B cell (primary cell): ENCODE measurements at regions not wholly inside any gene's neighbourhood (a gene's known extent, or its start where the extent isn't known, plus 50 kb on each side); places are given as distances from the start of the nearest gene placed in this dataset.

Experiments used
- ATAC-seq: fragments of 200-7000 bp; cut with Tn5 transposase; one replicate; pipeline ENCODE4 v1.10.0; 2021; ENCODE audit warnings: low read depth, mild to moderate bottlenecking, moderate number of reproducible peaks, moderate library complexity
- CTCF ChIA-PET: fragments of 350-600 bp; sonication (Branson Sonifier 250); formaldehyde crosslinking; loops from one replicate; lab custom pipeline; 2021; ENCODE audit warnings: antibody characterized with exemption, inconsistent platforms; lab: Charles Lee
- POLR2A ChIA-PET: fragments of 350-600 bp; sonication (Branson Sonifier 250); formaldehyde crosslinking; loops from one replicate; lab custom pipeline; 2021; ENCODE audit warnings: antibody characterized with exemption; lab: Charles Lee
- DNase-seq: peaks from one replicate; pipeline ENCODE4 v3.0.0; 2013
- H2AFZ ChIP-seq: 2 replicates; pipeline ENCODE4 v1.6.1; 2012; ENCODE audit warnings: mild to moderate bottlenecking, low read depth, low read length; ENCODE audit not compliant: insufficient read depth, poor library complexity, severe bottlenecking
- H3K27ac ChIP-seq, 2 donors: 1 replicate in 1 of 2; 2 replicates in 1 of 2; pipeline ENCODE4 v1.5.1; 2012 to 2013; ENCODE audit warnings: low read length in 2 of 2, mild to moderate bottlenecking in 2 of 2, moderate library complexity in 1 of 2
- H3K27me3 ChIP-seq, 4 experiments: fragments of 200-600 bp in 1 of 4; sonication (generic) in 1 of 4; replicated peaks in 1 of 4; 1 replicate in 2 of 4; 2 replicates in 2 of 4; pipeline versions ENCODE4 v1.6.1 to v1.7.0; 2013 to 2016; ENCODE audit warnings: low read length in 3 of 4, mild to moderate bottlenecking in 2 of 4, mixed read lengths in 1 of 4, moderate library complexity in 1 of 4; ENCODE audit not compliant: insufficient read depth in 4 of 4, control insufficient read depth in 3 of 4; ENCODE audit errors: control extremely low read depth in 1 of 4
- H3K36me3 ChIP-seq, 2 experiments: replicated peaks in 1 of 2; 1 replicate in 1 of 2; 2 replicates in 1 of 2; pipeline versions ENCODE4 v1.6.1 to v1.7.1; 2013; ENCODE audit warnings: low read length in 1 of 2; ENCODE audit not compliant: insufficient read depth in 2 of 2, control insufficient read depth in 1 of 2; ENCODE audit errors: control extremely low read depth in 1 of 2, extremely low read depth in 1 of 2
- H3K4me1 ChIP-seq, 2 donors: fragments of 200-600 bp in 1 of 2; sonication (generic) in 1 of 2; 1 replicate in 1 of 2; 2 replicates in 1 of 2; pipeline versions ENCODE4 v1.5.1 to v1.6.1; 2013 to 2017; ENCODE audit warnings: low read length in 2 of 2; ENCODE audit not compliant: control insufficient read depth in 2 of 2, insufficient read depth in 2 of 2
- H3K4me2 ChIP-seq: replicated peaks from 2 replicates; pipeline ENCODE3; 2012; ENCODE audit warnings: mild to moderate bottlenecking, low read depth, low read length; ENCODE audit not compliant: poor library complexity, severe bottlenecking
- H3K4me3 ChIP-seq, 5 experiments: fragments of 200-600 bp in 1 of 5; sonication (generic) in 1 of 5; 1 replicate in 3 of 5; 2 replicates in 2 of 5; pipeline versions ENCODE4 v1.5.1 to v1.7.0; 2011 to 2016; ENCODE audit warnings: low read length in 4 of 5, mild to moderate bottlenecking in 4 of 5, low read depth in 2 of 5, control low read depth in 1 of 5, moderate library complexity in 1 of 5; ENCODE audit not compliant: insufficient read depth in 1 of 5; ENCODE audit errors: control extremely low read depth in 1 of 5, extremely low read depth in 1 of 5
- H3K79me2 ChIP-seq: fragments of 200-600 bp; sonication (generic); one replicate; pipeline ENCODE4 v1.6.0; 2016; ENCODE audit warnings: low read length; ENCODE audit not compliant: control insufficient read depth, insufficient read depth
- H3K9ac ChIP-seq: fragments of 200-600 bp; sonication (generic); 2 replicates; pipeline ENCODE4 v1.6.1; 2017; ENCODE audit warnings: mild to moderate bottlenecking, low read length, moderate library complexity
- H3K9me3 ChIP-seq, 3 donors: one replicate each; pipeline versions ENCODE4 v1.6.1 to v1.7.1; 2013; ENCODE audit warnings: low read length in 2 of 3; ENCODE audit not compliant: control insufficient read depth in 2 of 3, insufficient read depth in 1 of 3; ENCODE audit errors: control extremely low read depth in 1 of 3
- H4K20me1 ChIP-seq: 2 replicates; pipeline ENCODE4 v1.6.0; 2012; ENCODE audit warnings: mild to moderate bottlenecking, low read length; ENCODE audit not compliant: insufficient read depth, control insufficient read depth, poor library complexity, severe bottlenecking
- H3K27ac Mint-ChIP-seq: one replicate; pipeline ENCODE4 v1.8.0; 2021; ENCODE audit warnings: mixed read lengths
- H3K27me3 Mint-ChIP-seq: one replicate; pipeline ENCODE4 v1.8.0; 2021; ENCODE audit warnings: mixed read lengths
- H3K4me1 Mint-ChIP-seq: one replicate; pipeline ENCODE4 v1.8.0; 2021; ENCODE audit warnings: mixed read lengths
- H3K4me3 Mint-ChIP-seq: one replicate; pipeline ENCODE4 v1.8.0; 2021; ENCODE audit warnings: mixed read lengths
- H3K9me3 Mint-ChIP-seq: one replicate; pipeline ENCODE4 v1.8.0; 2022; ENCODE audit warnings: mixed read lengths; ENCODE audit not compliant: insufficient read depth
- CTCF ChIP-seq: fragments of 200-600 bp; IDR thresholded peaks from one replicate; pipeline ENCODE4 v1.8.0; 2022; ENCODE audit warnings: antibody characterized with exemption, mild to moderate bottlenecking
- EZH2 ChIP-seq: IDR thresholded peaks from 2 replicates; pipeline ENCODE4 v1.6.1; 2012; ENCODE audit warnings: borderline replicate concordance, low read depth, mild to moderate bottlenecking, moderate library complexity, low read length; ENCODE audit not compliant: insufficient read depth, poor library complexity, severe bottlenecking
- WGBS: methylation state at CpG from one replicate; pipeline ENCODE4 v1.1.5; 2013; ENCODE audit warnings: missing lambda C conversion rate; ENCODE audit not compliant: insufficient coverage; 5-methylcytosine and 5-hydroxymethylcytosine counted together
- intact Hi-C: fragments of 100-400 bp; cut with micrococcal nuclease; formaldehyde crosslinking; loops from one replicate; pipeline ENCODE4 v1.10.0; 2022

- no peak overlapping the region for H3K9ac ChIP-seq
- H3K27me3 ChIP-seq: no peaks in the 10 kb centered on the region
- Mint-ChIP-seq H3K4me3 (no peak overlapping the region), H3K27ac (no peak overlapping the region), H3K27me3 (peaks cover 8% of the 10 kb centered on the region), H3K9me3 (no peaks in the 10 kb centered on the region), H3K4me1 (no peaks in the 10 kb centered on the region)
- CTCF ChIA-PET: interaction anchor here (1.0 kb wide), 1 partner anchor 13 kb away, joined by 3 read pairs; no protein-coding TSS in a partner anchor
- H4K20me1 ChIP-seq: no peaks in the 10 kb centered on the region
- POLR2A ChIA-PET: no interaction called here
- H3K9me3 ChIP-seq: no peaks in the 10 kb centered on the region
- TF ChIP-seq CTCF (no peak), EZH2 (no peak)
- no peak overlapping the region for H2AFZ ChIP-seq
- intact Hi-C loops: no loop called here
- no peak overlapping the region for H3K4me3 ChIP-seq
- no peaks in the 10 kb centered on the region for H3K36me3 ChIP-seq
- no peaks in the 10 kb centered on the region for H3K4me1 ChIP-seq
- no peak overlapping the region for H3K27ac ChIP-seq
- ATAC-seq: no peak
- no peaks in the 10 kb centered on the region for H3K79me2 ChIP-seq
- 33% methylated on average over 1 of the region's 2 CpGs for WGBS
- H3K4me2 ChIP-seq: no peak overlapping the region
- no peak for DNase-seq
Observed at GRCh38 chr2:226228080-226228479, 571.5 kb downstream of the IRS1 start.

DNA sequence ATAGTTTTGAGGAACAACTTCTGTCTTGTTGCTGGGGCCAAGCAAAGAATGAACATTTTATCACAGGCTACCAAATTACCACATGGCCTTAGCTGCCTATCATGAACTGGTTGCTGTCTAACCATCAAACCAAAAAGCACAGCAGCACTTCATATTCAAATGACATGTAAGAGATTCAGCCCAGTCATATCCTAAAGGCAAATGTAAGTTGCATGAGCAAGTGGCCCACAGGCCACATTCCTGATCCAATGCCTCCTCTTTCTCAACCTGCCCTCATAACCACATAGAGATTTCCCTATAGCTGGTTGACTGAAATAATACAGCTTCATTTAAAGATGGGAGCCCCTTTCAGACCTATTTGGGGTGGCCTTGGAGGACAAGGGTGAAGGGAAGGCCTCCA is 572.3 kb downstream of the IRS1 start:
- Mint-ChIP-seq H3K27ac (no peak overlapping the region), H3K4me3 (no peak overlapping the region), H3K4me1 (no peaks in the 10 kb centered on the region), H3K27me3 (peaks cover 13% of the 10 kb centered on the region), H3K9me3 (no peaks in the 10 kb centered on the region)
- DNase-seq (no peak), ATAC-seq (no peak)
- Histone ChIP-seq H3K27me3 (no peaks in the 10 kb centered on the region), H4K20me1 (no peaks in the 10 kb centered on the region), H3K9ac (no peak overlapping the region), H2AFZ (no peak overlapping the region), H3K79me2 (no peaks in the 10 kb centered on the region), H3K27ac (no peak overlapping the region), H3K4me3 (no peak overlapping the region), H3K4me2 (no peak overlapping the region), H3K4me1 (no peaks in the 10 kb centered on the region), H3K9me3 (no peaks in the 10 kb centered on the region), H3K36me3 (no peaks in the 10 kb centered on the region)
- CTCF ChIA-PET: interaction anchor here (1.0 to 1.3 kb wide), 2 partner anchors 12 kb away, joined by 3 to 4 read pairs; no protein-coding TSS in a partner anchor
- TF ChIP-seq EZH2: no peak
- TF ChIP-seq CTCF: no peak
- intact Hi-C loops: no loop called here
- POLR2A ChIA-PET: no interaction called here
